RKO (cell line): ENCODE measurements at regions not wholly inside any gene's neighbourhood (a gene's known extent, or its start where the extent isn't known, plus 50 kb on each side); places are given as distances from the start of the nearest gene placed in this dataset.
"Not testable (repeated sequence)": the region's sequence is repeated elsewhere in the genome, so short reads cannot be mapped to it uniquely, and the experiment has no call there.

ENCODE experiments used
- DNase-seq: peaks from one replicate; pipeline ENCODE4 v3.0.0-alpha.2; 2016; ENCODE audit warnings: low spot score

DNA sequence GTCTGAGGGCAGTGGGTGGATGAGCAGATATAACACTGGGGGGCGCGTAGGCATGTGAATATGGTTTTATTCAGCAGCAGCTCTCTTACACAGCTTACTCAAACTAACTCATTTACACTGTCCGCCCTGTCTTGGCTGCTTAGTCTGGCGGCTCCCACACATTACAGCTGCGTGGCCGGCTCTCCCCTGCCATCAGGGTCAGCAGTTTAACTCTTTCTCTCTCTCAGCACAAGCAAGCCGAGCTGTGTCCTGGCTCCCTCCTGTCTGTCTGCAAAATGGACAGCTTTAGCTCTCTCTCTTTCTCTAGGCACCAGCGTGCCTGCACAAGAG lies 1310.1 kb upstream of the RAG2 start:
- no peak for DNase-seq

- DNase-seq, result no peak
Measured at GRCh38 chr11:37907436-37908218, 1309.6 kb upstream of the RAG2 start.

DNA sequence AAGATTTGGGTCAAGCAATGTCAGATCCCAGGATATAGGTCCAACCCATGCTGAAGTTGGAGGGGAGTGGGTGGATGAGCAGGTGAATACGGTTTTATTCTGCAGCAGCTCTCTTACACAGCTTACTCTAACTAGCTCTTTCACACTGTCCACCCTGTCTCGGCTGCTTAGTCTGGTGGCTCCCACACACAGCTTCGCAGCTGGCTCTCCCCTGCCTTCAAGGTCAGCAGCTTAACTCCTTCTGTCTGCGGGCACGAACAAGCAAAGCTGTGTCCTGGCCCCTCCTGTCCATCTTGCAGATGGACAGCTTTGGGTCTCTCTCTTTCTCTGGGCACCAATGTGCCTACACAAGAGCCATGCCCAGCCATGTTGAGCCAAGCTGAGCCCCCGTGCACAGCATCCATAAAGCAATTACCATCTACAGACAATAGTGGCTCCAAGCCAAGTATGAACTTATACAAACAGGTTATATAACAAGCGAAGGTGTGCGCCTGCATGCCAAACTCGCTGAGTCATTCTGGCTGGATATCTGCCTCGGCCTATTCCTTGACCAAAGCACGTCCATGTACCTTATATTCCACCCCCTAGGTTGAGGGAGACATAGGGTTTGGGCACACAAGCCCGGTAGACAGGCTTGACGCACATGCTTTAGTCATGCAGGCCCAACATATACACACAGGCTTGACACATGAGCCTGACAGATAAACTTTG lies 1307.8 kb upstream of the RAG2 start:
- DNase-seq, result no peak

GRCh38 chr11:37896016-37896415 lies 1298.0 kb upstream of the RAG2 start:
- DNase-seq, result no peak

GRCh38 chr11:37881741-37882140 lies 1283.7 kb upstream of the RAG2 start:
- DNase-seq, result no peak

DNA sequence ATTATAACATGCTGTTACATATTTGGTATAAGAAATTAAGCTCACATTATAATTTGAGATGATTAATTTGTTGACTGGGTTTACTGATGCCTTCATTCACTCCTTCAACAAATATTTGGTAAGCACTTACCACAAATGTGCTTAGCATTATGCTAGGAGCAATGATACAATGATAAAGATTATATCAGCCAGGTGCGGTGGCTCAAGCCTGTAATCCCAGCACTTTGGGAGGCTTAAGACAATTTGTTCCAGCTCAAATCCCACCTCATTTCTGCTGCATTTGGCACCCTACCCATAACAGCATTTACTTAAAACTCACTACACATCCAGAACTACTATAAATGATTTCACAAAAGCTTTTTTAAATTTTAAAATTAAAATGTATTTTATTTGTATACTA lies 1263.6 kb upstream of the RAG2 start:
- DNase-seq, result no peak

GRCh38 chr11:37858806-37859537 lies 1260.9 kb upstream of the RAG2 start:
- not testable (repeated sequence) for DNase-seq

DNA sequence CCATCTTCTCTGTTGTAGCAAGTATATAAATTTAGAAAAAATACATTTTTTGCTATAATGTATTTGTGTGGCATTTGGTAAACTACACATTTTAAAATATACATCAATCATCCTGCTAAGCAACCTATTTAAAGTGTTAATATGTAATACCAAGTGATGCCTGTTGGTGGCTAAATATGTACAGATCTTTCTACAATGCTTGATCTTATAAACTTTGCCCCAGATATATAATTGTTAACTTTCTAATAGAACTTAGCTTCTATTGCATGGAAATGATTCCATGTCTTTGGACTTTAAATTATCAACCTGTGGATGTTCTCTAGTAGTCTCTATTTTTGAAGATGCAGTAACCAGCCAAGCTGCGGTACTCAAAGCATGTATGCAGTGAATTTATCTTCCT lies 1260.4 kb upstream of the RAG2 start:
- DNase-seq, result peak; percentile 5

DNA sequence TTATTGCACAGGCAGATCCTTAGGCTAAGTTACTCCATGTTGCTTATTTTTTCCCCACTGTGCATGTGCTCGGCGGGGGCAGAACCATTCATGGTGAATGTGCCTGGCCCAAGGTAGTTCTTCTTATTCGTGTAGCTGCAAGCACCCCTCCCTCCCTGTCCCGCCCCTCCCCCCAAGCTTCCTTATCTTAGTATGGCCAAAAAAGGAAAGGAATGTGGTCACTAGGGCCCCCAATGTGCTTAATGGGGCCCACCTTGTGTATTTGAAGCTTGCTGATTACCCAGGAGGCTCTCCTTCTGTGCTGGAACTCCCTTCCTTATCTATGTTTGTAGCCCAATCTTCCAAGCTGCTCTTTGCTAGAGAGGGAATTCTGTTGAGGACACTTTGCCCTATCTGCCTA lies 1259.7 kb upstream of the RAG2 start:
- no peak for DNase-seq

GRCh38 chr11:37849706-37850105 lies 1251.7 kb upstream of the RAG2 start:
- DNase-seq, result no peak

DNA sequence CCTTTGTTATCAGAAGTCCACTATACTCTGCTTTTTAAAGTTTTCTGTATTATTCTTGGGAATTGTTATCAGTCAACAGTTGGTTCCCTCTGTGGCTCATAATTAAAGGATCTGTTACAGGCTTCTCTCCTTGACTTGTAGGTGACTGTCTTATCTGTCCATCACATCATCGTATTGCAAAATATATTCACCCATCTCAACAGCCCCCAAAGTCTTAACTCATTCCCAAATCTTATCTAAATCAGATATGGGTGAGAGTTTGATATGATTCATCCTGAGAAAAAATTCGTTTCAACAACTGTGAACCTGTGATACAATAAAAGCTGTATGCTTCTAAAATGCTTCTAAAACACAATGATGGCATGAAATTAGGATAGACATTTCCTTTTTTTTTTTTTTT lies 1245.6 kb upstream of the RAG2 start:
- DNase-seq, result no peak

GRCh38 chr11:37841016-37841415 lies 1243.0 kb upstream of the RAG2 start:
- no peak for DNase-seq

- not testable (repeated sequence) for DNase-seq
Measured at GRCh38 chr11:37840345-37840744, 1242.3 kb upstream of the RAG2 start.

DNA sequence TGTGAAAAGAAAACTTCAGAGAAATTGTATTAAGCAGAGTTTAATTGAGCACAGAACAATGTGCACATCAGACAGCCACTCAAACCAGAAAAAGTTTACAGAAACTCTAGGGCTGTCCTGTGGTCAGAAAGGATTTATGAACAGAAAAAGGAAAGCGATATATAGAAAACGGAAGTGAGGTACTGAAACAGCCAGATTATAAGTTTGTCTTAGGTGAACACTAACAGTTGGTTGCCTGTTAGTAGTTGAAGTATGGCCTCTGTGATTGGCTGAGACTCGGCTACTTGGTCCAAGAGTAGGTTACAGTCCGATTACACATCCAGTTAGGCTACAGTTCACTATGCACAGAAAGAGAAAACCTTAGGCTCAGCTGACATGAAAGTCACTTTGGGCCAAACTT lies 1232.5 kb upstream of the RAG2 start:
- DNase-seq, result no peak

DNA sequence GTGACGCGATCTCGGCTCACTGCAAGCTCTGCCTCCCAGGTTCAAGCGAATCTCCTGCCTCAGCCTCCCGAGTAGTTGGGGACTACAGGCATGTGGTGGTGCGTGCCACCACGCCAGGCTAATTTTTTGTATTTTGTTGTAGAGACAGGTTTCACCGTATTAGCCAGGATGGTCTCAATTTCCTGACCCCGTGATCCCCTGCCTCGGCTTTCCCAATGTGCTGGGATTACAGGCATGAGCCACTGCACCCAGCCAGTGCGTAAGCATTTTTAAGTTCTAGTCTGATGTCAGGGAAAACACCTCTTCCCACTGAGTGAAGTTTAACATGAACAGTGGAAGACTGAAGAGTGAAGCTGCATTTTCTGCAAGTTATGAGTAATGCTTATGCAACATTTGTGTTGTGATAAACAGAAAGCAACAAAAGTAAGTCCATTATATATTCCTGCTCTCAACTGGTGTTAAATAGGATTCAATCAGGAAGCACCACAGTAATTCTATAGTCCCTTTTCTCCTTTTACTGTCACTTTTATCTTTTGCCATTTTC lies 1219.8 kb upstream of the RAG2 start:
- DNase-seq, result no peak

GRCh38 chr11:37812281-37812880 lies 1214.3 kb upstream of the RAG2 start:
- DNase-seq, result no peak

DNA sequence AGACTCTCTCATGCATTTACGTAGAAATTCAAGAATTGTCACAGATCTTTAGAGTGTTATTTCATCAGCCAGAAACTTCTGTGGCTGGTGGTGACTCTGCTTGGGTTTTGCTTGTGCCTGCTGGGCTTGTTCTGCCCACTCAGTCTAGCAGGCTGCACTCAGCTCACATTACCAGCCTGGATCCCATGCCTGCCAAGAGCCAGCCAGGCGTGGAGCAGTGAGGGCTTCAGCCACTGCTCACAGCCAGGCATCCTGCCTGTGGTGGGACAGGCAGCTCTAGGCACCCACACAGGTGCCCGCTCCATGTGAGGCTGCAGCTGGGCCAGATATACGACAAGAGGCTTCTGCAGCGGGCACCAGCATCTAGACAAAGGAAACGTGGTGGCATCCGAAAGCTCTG lies 1213.3 kb upstream of the RAG2 start:
- no peak for DNase-seq

GRCh38 chr11:37804666-37805065 lies 1206.6 kb upstream of the RAG2 start:
- no peak for DNase-seq

GRCh38 chr11:37788141-37788877 lies 1190.3 kb upstream of the RAG2 start:
- peak; percentile 32 for DNase-seq

- DNase-seq, result no peak
Measured at GRCh38 chr11:37786214-37786755, 1188.2 kb upstream of the RAG2 start.

- DNase-seq, result no peak
Measured at GRCh38 chr11:37774441-37774840, 1176.4 kb upstream of the RAG2 start.
